Thoracic aorta (tissue), 2 donors: ENCODE measurements at regions not wholly inside any gene's neighbourhood (a gene's known extent, or its start where the extent isn't known, plus 50 kb on each side); places are given as distances from the start of the nearest gene placed in this dataset.

Source experiments
- ATAC-seq: fragments of 150-250 bp; one replicate; pipeline ENCODE4 v1.8.0; 2017; ENCODE audit warnings: low read depth; ENCODE audit not compliant: insufficient number of reproducible peaks, low FRiP score
- DNase-seq: peaks from one replicate; pipeline ENCODE4 v3.0.0-alpha.2; 2020; ENCODE audit warnings: low spot score
- H3K27ac ChIP-seq, 2 donors: fragments of 200-600 bp; sonication (generic); 1 replicate in 1 of 2; 2 replicates in 1 of 2; pipeline ENCODE4 v1.5.1; 2016; ENCODE audit warnings: mild to moderate bottlenecking in 2 of 2, moderate library complexity in 2 of 2
- H3K27me3 ChIP-seq: fragments of 200-600 bp; sonication (generic); replicated peaks from 2 replicates; pipeline ENCODE4 v1.6.0; 2016; ENCODE audit warnings: mild to moderate bottlenecking; ENCODE audit not compliant: insufficient read depth
- H3K36me3 ChIP-seq: fragments of 200-600 bp; sonication (generic); one replicate; pipeline ENCODE4 v1.5.1; 2016
- H3K4me1 ChIP-seq, 2 donors: fragments of 200-600 bp; sonication (generic); 1 replicate in 1 of 2; 2 replicates in 1 of 2; pipeline versions ENCODE4 v1.5.1 to v1.6.0; 2016; ENCODE audit warnings: low read depth in 2 of 2, mild to moderate bottlenecking in 1 of 2; ENCODE audit not compliant: control insufficient read depth in 1 of 2
- H3K4me3 ChIP-seq: fragments of 200-600 bp; sonication (generic); 2 replicates; pipeline ENCODE4 v1.5.1; 2016; ENCODE audit warnings: mild to moderate bottlenecking
- H3K9me3 ChIP-seq: fragments of 200-600 bp; sonication (generic); 2 replicates; pipeline ENCODE4 v1.5.1; 2016
- TF ChIP-seq, protein P1 (sequence below): fragments of 200-600 bp; sonication (generic); IDR thresholded peaks from one replicate; pipeline ENCODE4 v1.5.1; 2019; ENCODE audit warnings: antibody characterized with exemption

DNA sequence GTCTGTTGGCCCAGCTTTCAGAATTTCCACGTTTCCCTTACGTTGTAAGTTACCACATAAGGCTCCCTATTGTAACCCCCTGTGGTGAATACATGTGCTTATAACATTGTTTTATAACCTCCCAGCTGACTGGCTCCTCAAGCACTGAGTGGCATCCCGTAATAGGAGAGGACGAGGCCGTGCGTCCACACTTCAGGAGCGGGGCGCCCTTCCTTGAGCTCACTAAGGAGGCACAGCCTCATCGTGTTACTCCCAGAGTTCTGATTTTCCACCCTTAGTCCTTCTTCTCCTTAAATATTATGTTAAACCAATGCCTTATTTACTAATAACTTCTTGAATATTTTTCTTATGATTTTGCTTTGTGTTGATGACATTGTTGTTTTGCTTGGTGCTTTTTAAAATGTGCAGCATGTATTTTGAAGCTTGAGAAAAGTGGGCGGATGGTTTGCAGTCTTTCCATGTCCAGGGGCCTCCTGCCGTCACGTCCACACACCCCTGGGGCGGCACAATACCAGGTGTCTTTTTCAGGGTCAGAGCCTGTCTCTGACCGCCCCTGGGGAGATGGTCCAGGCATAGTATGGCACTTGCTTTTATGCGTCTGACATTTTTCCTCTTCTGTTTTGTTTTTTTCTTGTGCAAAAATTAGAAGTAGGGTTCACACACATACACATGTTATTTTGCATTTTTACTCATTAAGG, 181.8 kb downstream of the DLL1 start:
- Histone ChIP-seq H3K36me3 (no peaks in the 10 kb centered on the region), H3K9me3 (no peaks in the 10 kb centered on the region), H3K4me1 (no peaks in the 10 kb centered on the region), H3K27ac (no peak overlapping the region), H3K27me3 (no peaks in the 10 kb centered on the region), H3K4me3 (no peak overlapping the region)
- TF ChIP-seq, protein P1, sequence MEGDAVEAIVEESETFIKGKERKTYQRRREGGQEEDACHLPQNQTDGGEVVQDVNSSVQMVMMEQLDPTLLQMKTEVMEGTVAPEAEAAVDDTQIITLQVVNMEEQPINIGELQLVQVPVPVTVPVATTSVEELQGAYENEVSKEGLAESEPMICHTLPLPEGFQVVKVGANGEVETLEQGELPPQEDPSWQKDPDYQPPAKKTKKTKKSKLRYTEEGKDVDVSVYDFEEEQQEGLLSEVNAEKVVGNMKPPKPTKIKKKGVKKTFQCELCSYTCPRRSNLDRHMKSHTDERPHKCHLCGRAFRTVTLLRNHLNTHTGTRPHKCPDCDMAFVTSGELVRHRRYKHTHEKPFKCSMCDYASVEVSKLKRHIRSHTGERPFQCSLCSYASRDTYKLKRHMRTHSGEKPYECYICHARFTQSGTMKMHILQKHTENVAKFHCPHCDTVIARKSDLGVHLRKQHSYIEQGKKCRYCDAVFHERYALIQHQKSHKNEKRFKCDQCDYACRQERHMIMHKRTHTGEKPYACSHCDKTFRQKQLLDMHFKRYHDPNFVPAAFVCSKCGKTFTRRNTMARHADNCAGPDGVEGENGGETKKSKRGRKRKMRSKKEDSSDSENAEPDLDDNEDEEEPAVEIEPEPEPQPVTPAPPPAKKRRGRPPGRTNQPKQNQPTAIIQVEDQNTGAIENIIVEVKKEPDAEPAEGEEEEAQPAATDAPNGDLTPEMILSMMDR, result no peak
- ATAC-seq (no peak), DNase-seq (no peak)

DNA sequence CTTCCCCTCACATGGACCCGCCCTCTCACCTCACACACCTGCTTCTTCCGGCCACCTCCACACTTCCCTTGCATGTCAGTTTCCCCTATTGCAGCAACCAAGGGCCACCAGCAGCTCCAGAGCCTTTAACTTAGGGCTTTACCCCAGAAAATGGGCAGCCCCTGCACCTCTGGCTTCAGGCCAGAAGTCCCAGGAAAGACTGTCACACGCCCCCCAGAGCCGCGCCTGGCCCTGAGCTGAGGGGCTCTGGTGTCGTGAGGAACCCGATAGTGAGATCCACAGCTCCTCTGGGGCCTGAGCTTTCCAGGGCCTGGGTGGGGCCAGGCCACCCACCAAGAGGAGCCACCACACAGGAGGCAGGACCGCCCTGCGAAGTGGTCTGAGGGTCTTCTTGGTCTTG, 182.4 kb downstream of the DLL1 start:
- no peak overlapping the region for H3K27ac ChIP-seq
- H3K36me3 ChIP-seq, result no peaks in the 10 kb centered on the region
- no peak for DNase-seq
- no peaks in the 10 kb centered on the region for H3K9me3 ChIP-seq
- H3K27me3 ChIP-seq, result no peaks in the 10 kb centered on the region
- TF ChIP-seq, protein P1, result no peak
- no peak overlapping the region for H3K4me3 ChIP-seq
- H3K4me1 ChIP-seq, result no peaks in the 10 kb centered on the region
- no peak for ATAC-seq

DNA sequence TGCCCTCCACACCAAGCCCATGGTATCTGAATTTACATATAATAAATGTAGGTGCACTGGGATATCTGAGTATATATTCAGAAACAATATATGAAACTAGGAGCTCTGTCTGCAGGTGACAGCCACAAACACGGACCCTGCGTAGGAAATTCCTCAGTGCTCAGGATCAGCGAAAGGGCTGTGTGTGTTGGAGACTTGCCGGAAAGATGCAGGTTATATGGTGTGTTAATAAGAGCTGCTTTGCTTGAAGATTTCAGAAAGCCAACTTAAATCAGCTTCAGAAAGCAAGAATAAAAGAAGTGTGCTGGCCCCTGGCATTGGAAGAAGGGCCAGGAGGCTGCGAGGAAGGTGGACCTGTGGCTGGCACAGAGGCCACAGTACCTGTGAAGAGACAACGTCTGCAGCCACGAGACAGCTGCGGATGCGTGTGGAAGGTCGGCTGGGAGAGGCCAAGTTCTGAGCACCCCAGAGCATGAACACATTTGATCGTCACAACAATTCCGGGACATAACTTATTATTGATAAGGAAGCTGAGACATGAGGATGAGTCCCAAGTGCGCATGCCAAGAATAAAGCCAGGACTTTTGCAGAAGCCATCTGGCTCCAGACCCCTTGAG, 183.2 kb downstream of the DLL1 start:
- Histone ChIP-seq H3K27ac (no peak overlapping the region), H3K4me3 (no peak overlapping the region), H3K36me3 (no peaks in the 10 kb centered on the region), H3K9me3 (no peaks in the 10 kb centered on the region), H3K27me3 (no peaks in the 10 kb centered on the region), H3K4me1 (no peaks in the 10 kb centered on the region)
- ATAC-seq (no peak), DNase-seq (no peak)
- TF ChIP-seq, protein P1, result no peak

DNA sequence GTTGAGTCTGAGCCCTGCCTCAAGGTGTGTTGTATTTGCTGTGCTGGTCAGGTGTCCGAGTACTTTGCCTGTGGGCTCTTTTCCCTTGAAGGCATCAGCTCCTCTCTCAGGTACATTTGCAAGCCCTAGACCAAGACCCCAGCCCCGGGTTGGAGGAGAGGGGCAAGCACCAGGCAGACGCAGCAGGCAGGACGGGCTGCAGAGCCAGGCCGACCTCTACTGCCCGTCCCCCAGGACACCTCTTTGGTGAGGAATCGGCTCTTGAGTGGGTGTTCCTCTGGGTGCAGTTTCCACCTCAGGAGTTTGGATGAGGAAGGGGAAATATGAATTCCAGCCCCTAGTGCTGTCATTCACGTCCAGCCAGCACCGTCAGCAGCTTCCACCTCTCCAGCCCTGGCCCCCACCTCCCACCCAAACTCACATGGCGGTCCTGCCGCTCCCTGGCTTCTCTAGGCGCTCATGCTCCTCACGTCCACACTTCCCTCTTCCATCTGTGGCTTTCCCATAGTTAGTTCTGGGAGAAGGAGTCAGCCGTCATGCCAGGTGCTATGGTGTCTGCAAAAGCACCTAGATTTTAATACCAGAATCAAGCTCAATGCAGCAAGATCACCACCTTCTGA, 183.9 kb downstream of the DLL1 start:
- H3K9me3 ChIP-seq, result no peaks in the 10 kb centered on the region
- no peak for ATAC-seq
- H3K4me3 ChIP-seq, result no peak overlapping the region
- TF ChIP-seq, protein P1, result no peak
- no peaks in the 10 kb centered on the region for H3K4me1 ChIP-seq
- H3K27ac ChIP-seq, result no peak overlapping the region
- no peaks in the 10 kb centered on the region for H3K27me3 ChIP-seq
- no peak for DNase-seq
- no peaks in the 10 kb centered on the region for H3K36me3 ChIP-seq

DNA sequence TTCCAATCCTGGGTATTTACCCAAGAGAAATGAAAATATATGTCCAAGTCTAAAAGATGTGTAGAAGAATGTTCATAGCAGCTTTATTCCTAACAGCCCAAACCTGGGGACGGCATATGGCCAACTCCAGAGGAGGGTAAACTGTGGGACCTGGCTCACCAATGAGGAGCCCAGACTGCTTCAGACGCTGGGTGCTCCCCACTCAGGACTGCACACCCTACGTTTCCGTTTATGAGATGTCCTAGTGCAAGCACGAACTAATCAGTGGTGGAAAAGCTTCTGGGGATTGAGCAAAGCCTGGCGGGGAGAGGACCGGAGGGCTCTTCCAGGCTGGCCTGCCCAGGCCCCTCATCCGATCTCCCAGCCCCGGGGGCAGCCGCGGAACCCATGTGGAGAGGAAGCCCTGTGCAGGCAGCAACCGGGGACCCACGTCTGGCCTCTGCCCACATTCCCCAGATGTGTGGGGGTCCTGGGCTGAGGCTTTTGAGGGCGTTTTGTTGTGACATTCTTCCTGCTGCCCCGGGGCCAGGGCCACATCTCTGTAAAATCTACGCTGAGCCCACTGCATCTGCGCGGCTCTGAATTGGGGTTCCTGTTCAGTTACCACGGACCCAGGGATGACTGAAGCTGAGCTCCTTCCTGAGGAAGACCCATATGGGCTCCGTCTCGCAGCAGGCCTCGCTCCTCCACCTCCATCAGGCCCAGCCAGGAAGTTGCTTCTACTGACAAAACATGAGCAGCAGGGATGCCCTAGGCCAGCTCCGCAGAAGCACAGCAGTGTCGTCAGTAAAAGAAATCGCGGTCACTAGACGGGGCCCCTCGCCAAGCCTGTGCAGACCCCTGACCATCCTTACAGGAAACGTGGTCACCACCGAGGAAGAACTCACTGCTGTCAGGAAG, 188.0 kb downstream of the DLL1 start:
- TF ChIP-seq, protein P1, result no peak
- Histone ChIP-seq H3K4me3 (no peak overlapping the region), H3K27me3 (no peaks in the 10 kb centered on the region), H3K9me3 (no peaks in the 10 kb centered on the region), H3K36me3 (no peaks in the 10 kb centered on the region), H3K27ac (no peak overlapping the region), H3K4me1 (no peaks in the 10 kb centered on the region)
- no peak for ATAC-seq
- DNase-seq, result no peak
